Nephron (organoid): ENCODE measurements at regions not wholly inside any gene's neighbourhood (a gene's known extent, or its start where the extent isn't known, plus 50 kb on each side); places are given as distances from the start of the nearest gene placed in this dataset.
"Not testable (repeated sequence)": the region's sequence is repeated elsewhere in the genome, so short reads cannot be mapped to it uniquely, and the experiment has no call there.

Experiments
- H3K27ac Mint-ChIP-seq, 3 experiments: 2 replicates each; pipeline ENCODE4 v1.8.0; 2020; ENCODE audit warnings: mixed read lengths in 3 of 3, mild to moderate bottlenecking in 2 of 3, moderate library complexity in 1 of 3
- H3K27me3 Mint-ChIP-seq: 2 replicates; pipeline ENCODE4 v1.8.0; 2021; ENCODE audit warnings: low read depth, mild to moderate bottlenecking, moderate library complexity, mixed read lengths
- H3K36me3 Mint-ChIP-seq: 2 replicates; pipeline ENCODE4 v1.8.0; 2020; ENCODE audit warnings: low read depth, mixed read lengths
- H3K4me1 Mint-ChIP-seq: 2 replicates; pipeline ENCODE4 v1.8.0; 2020; ENCODE audit warnings: mixed read lengths
- H3K4me3 Mint-ChIP-seq, 3 experiments: 2 replicates each; pipeline ENCODE4 v1.8.0; 2020; ENCODE audit warnings: mild to moderate bottlenecking in 3 of 3, mixed read lengths in 3 of 3, moderate library complexity in 2 of 3
- H3K9me3 Mint-ChIP-seq: 2 replicates; pipeline ENCODE4 v1.8.0; 2020; ENCODE audit warnings: mixed read lengths
- CTCF ChIP-seq, 3 experiments: fragments of 200-600 bp; sonication (generic); IDR thresholded peaks; one replicate each; pipeline ENCODE4 v1.5.0; 2021; ENCODE audit warnings: antibody characterized with exemption in 3 of 3; ENCODE audit not compliant: unreplicated experiment in 3 of 3

- not testable (repeated sequence) for H3K27me3 Mint-ChIP-seq, H3K4me3 Mint-ChIP-seq, H3K9me3 Mint-ChIP-seq
These were observed 123.2 kb upstream of the KRTAP5-11 start for GRCh38 chr11:71705738-71706432.

GRCh38 chr11:71707083-71707482, 124.4 kb upstream of the KRTAP5-11 start:
- not testable (repeated sequence) for H3K36me3 Mint-ChIP-seq, H3K9me3 Mint-ChIP-seq, H3K4me3 Mint-ChIP-seq, H3K4me1 Mint-ChIP-seq, H3K27me3 Mint-ChIP-seq, H3K27ac Mint-ChIP-seq

More at GRCh38 chr11:71705738-71706432, 123.2 kb upstream of the KRTAP5-11 start:
- H3K36me3 Mint-ChIP-seq, H3K27ac Mint-ChIP-seq, H3K4me1 Mint-ChIP-seq: not testable (repeated sequence)

- H3K4me3 Mint-ChIP-seq, H3K36me3 Mint-ChIP-seq, H3K27me3 Mint-ChIP-seq, H3K9me3 Mint-ChIP-seq, H3K27ac Mint-ChIP-seq, H3K4me1 Mint-ChIP-seq: not testable (repeated sequence)
These were observed 123.5 kb upstream of the DEFB108B start for GRCh38 chr11:71709541-71709940.

- not testable (repeated sequence) for H3K9me3 Mint-ChIP-seq, H3K36me3 Mint-ChIP-seq, H3K27me3 Mint-ChIP-seq, H3K4me3 Mint-ChIP-seq, H3K27ac Mint-ChIP-seq, H3K4me1 Mint-ChIP-seq
These were observed 122.8 kb upstream of the DEFB108B start for GRCh38 chr11:71710171-71710671.

- not testable (repeated sequence) for H3K9me3 Mint-ChIP-seq, H3K4me3 Mint-ChIP-seq, H3K36me3 Mint-ChIP-seq, H3K27me3 Mint-ChIP-seq, H3K27ac Mint-ChIP-seq, H3K4me1 Mint-ChIP-seq
These were observed 122.2 kb upstream of the DEFB108B start for GRCh38 chr11:71710701-71711385.

GRCh38 chr11:71712350-71712749, 120.7 kb upstream of the DEFB108B start:
- H3K36me3 Mint-ChIP-seq, H3K27ac Mint-ChIP-seq, H3K9me3 Mint-ChIP-seq, H3K4me3 Mint-ChIP-seq, H3K4me1 Mint-ChIP-seq, H3K27me3 Mint-ChIP-seq: not testable (repeated sequence)

GRCh38 chr11:71712846-71713245, 120.2 kb upstream of the DEFB108B start:
- not testable (repeated sequence) for H3K4me3 Mint-ChIP-seq, H3K4me1 Mint-ChIP-seq, H3K36me3 Mint-ChIP-seq, H3K9me3 Mint-ChIP-seq, H3K27ac Mint-ChIP-seq, H3K27me3 Mint-ChIP-seq

- not testable (repeated sequence) for H3K4me3 Mint-ChIP-seq, H3K9me3 Mint-ChIP-seq, H3K27me3 Mint-ChIP-seq, H3K36me3 Mint-ChIP-seq, H3K4me1 Mint-ChIP-seq, H3K27ac Mint-ChIP-seq
These were observed 118.5 kb upstream of the DEFB108B start for GRCh38 chr11:71714510-71714909.

GRCh38 chr11:71721840-71722239, 111.2 kb upstream of the DEFB108B start:
- H3K27ac Mint-ChIP-seq, H3K9me3 Mint-ChIP-seq, H3K4me1 Mint-ChIP-seq, H3K4me3 Mint-ChIP-seq, H3K27me3 Mint-ChIP-seq, H3K36me3 Mint-ChIP-seq: not testable (repeated sequence)

GRCh38 chr11:71723991-71724390, 109.0 kb upstream of the DEFB108B start:
- not testable (repeated sequence) for H3K27ac Mint-ChIP-seq, H3K9me3 Mint-ChIP-seq, H3K4me1 Mint-ChIP-seq, H3K27me3 Mint-ChIP-seq, H3K4me3 Mint-ChIP-seq, H3K36me3 Mint-ChIP-seq

- H3K27me3 Mint-ChIP-seq, H3K36me3 Mint-ChIP-seq, H3K9me3 Mint-ChIP-seq, H3K4me3 Mint-ChIP-seq, H3K27ac Mint-ChIP-seq, H3K4me1 Mint-ChIP-seq: not testable (repeated sequence)
These were observed 102.3 kb upstream of the DEFB108B start for GRCh38 chr11:71730748-71731147.

- not testable (repeated sequence) for H3K27ac Mint-ChIP-seq, H3K4me3 Mint-ChIP-seq, H3K9me3 Mint-ChIP-seq, H3K36me3 Mint-ChIP-seq, H3K27me3 Mint-ChIP-seq, H3K4me1 Mint-ChIP-seq
- TF ChIP-seq CTCF (IDR thresholded peaks at IDR 0.05; ENCODE audit: unreplicated experiment in 3 of 3): peak in 2 of 3 experiments; percentile 15 to 24
These were observed 98.6 kb upstream of the DEFB108B start for GRCh38 chr11:71734368-71734767.

- H3K9me3 Mint-ChIP-seq, H3K36me3 Mint-ChIP-seq, H3K4me3 Mint-ChIP-seq, H3K27me3 Mint-ChIP-seq, H3K27ac Mint-ChIP-seq, H3K4me1 Mint-ChIP-seq: not testable (repeated sequence)
These were observed 94.7 kb upstream of the DEFB108B start for GRCh38 chr11:71738317-71738716.

- not testable (repeated sequence) for H3K27me3 Mint-ChIP-seq, H3K4me3 Mint-ChIP-seq, H3K4me1 Mint-ChIP-seq, H3K36me3 Mint-ChIP-seq, H3K9me3 Mint-ChIP-seq, H3K27ac Mint-ChIP-seq
These were observed 89.6 kb upstream of the DEFB108B start for GRCh38 chr11:71743385-71743784.
